ENCODE measurements at regions not wholly inside any gene's neighbourhood (a gene's known extent, or its start where the extent isn't known, plus 50 kb on each side); places are given as distances from the start of the nearest gene placed in this dataset.

- no peak for TF ChIP-seq CTCF (conservative IDR thresholded peaks at IDR 0.05; ENCODE audit: low read depth in 2 of 2)
- no peak for TF ChIP-seq CREB1 (CRISPR knock-in tag; IDR thresholded peaks at IDR 0.05; ENCODE audit: low read depth)
- TF ChIP-seq POLR2AphosphoS5 (IDR thresholded peaks at IDR 0.05; ENCODE audit: low read depth), result no peak
- TF ChIP-seq, protein P1, sequence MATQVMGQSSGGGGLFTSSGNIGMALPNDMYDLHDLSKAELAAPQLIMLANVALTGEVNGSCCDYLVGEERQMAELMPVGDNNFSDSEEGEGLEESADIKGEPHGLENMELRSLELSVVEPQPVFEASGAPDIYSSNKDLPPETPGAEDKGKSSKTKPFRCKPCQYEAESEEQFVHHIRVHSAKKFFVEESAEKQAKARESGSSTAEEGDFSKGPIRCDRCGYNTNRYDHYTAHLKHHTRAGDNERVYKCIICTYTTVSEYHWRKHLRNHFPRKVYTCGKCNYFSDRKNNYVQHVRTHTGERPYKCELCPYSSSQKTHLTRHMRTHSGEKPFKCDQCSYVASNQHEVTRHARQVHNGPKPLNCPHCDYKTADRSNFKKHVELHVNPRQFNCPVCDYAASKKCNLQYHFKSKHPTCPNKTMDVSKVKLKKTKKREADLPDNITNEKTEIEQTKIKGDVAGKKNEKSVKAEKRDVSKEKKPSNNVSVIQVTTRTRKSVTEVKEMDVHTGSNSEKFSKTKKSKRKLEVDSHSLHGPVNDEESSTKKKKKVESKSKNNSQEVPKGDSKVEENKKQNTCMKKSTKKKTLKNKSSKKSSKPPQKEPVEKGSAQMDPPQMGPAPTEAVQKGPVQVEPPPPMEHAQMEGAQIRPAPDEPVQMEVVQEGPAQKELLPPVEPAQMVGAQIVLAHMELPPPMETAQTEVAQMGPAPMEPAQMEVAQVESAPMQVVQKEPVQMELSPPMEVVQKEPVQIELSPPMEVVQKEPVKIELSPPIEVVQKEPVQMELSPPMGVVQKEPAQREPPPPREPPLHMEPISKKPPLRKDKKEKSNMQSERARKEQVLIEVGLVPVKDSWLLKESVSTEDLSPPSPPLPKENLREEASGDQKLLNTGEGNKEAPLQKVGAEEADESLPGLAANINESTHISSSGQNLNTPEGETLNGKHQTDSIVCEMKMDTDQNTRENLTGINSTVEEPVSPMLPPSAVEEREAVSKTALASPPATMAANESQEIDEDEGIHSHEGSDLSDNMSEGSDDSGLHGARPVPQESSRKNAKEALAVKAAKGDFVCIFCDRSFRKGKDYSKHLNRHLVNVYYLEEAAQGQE (IDR thresholded peaks at IDR 0.05; ENCODE audit: unreplicated experiment), result no peak
- no peak for TF ChIP-seq ETS1 (IDR thresholded peaks at IDR 0.05)
These were observed 109.2 kb upstream of the SHB start for GRCh38 chr9:38178237-38178636.

Data from GM23338 (cell line).